Endothelial cell (in vitro differentiated cells): ENCODE measurements at regions not wholly inside any gene's neighbourhood (a gene's known extent, or its start where the extent isn't known, plus 50 kb on each side); places are given as distances from the start of the nearest gene placed in this dataset.

Source experiments
- DNase-seq: peaks from one replicate; pipeline ENCODE4 v3.0.0; 2021; ENCODE audit warnings: low spot score
- H3K27ac Mint-ChIP-seq: one replicate; pipeline ENCODE4 v1.8.0; 2021; ENCODE audit warnings: mixed read lengths, inconsistent platforms; ENCODE audit not compliant: unreplicated experiment
- H3K27me3 Mint-ChIP-seq: one replicate; pipeline ENCODE4 v1.8.0; 2021; ENCODE audit warnings: mild to moderate bottlenecking, moderate library complexity, mixed read lengths, inconsistent platforms; ENCODE audit not compliant: unreplicated experiment
- H3K36me3 Mint-ChIP-seq: one replicate; pipeline ENCODE4 v1.8.0; 2021; ENCODE audit warnings: mild to moderate bottlenecking, low read depth, mixed read lengths, inconsistent platforms; ENCODE audit not compliant: unreplicated experiment
- H3K4me1 Mint-ChIP-seq: one replicate; pipeline ENCODE4 v1.8.0; 2021; ENCODE audit warnings: mild to moderate bottlenecking, mixed read lengths, inconsistent platforms; ENCODE audit not compliant: unreplicated experiment
- H3K4me3 Mint-ChIP-seq: one replicate; pipeline ENCODE4 v1.8.0; 2021; ENCODE audit warnings: mild to moderate bottlenecking, mixed read lengths, inconsistent platforms; ENCODE audit not compliant: unreplicated experiment
- H3K9me3 Mint-ChIP-seq: one replicate; pipeline ENCODE4 v1.8.0; 2021; ENCODE audit warnings: mixed read lengths, inconsistent platforms; ENCODE audit not compliant: unreplicated experiment
- TF ChIP-seq, protein P1 (sequence below): fragments of 200-600 bp; sonication (generic); IDR thresholded peaks from one replicate; pipeline ENCODE4 v1.5.0; 2021; ENCODE audit warnings: antibody characterized with exemption; ENCODE audit not compliant: unreplicated experiment

- H3K4me1 Mint-ChIP-seq: no peaks in the 10 kb centered on the region
- peaks cover 2% of the 10 kb centered on the region for H3K27me3 Mint-ChIP-seq
- no peaks in the 10 kb centered on the region for H3K36me3 Mint-ChIP-seq
- H3K9me3 Mint-ChIP-seq: no peaks in the 10 kb centered on the region
- DNase-seq: no peak
- no peak overlapping the region for H3K4me3 Mint-ChIP-seq
- TF ChIP-seq, protein P1, sequence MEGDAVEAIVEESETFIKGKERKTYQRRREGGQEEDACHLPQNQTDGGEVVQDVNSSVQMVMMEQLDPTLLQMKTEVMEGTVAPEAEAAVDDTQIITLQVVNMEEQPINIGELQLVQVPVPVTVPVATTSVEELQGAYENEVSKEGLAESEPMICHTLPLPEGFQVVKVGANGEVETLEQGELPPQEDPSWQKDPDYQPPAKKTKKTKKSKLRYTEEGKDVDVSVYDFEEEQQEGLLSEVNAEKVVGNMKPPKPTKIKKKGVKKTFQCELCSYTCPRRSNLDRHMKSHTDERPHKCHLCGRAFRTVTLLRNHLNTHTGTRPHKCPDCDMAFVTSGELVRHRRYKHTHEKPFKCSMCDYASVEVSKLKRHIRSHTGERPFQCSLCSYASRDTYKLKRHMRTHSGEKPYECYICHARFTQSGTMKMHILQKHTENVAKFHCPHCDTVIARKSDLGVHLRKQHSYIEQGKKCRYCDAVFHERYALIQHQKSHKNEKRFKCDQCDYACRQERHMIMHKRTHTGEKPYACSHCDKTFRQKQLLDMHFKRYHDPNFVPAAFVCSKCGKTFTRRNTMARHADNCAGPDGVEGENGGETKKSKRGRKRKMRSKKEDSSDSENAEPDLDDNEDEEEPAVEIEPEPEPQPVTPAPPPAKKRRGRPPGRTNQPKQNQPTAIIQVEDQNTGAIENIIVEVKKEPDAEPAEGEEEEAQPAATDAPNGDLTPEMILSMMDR: no peak
- H3K27ac Mint-ChIP-seq: no peak overlapping the region
These were observed 160.2 kb upstream of the GPR12 start for GRCh38 chr13:26920614-26921355.

DNA sequence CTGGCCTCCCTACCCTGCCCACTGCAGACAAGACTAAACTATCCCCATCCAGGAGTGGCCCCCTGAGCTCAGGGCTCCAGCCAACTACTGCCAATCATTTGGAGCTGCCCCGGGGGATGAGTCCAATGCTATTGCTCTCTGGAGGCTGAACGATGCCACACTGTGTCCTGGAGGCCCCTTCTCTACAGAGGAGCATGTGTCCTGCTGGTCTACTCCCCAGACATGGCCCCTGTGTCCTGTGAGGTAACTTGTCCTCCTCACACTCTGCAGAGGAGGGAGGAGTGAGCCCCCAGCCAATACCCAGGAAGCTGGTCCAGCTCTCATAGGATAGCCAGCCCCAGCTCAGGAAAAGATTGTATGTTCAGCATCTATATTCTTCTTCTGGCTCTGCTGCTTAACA, 159.1 kb upstream of the GPR12 start:
- H3K36me3 Mint-ChIP-seq: no peaks in the 10 kb centered on the region
- H3K9me3 Mint-ChIP-seq: no peaks in the 10 kb centered on the region
- H3K27ac Mint-ChIP-seq: no peak overlapping the region
- no peaks in the 10 kb centered on the region for H3K4me1 Mint-ChIP-seq
- no peak for DNase-seq
- no peak overlapping the region for H3K4me3 Mint-ChIP-seq
- TF ChIP-seq, protein P1: no peak
- peaks cover 2% of the 10 kb centered on the region for H3K27me3 Mint-ChIP-seq

GRCh38 chr13:26919311-26919710, 158.7 kb upstream of the GPR12 start:
- no peak overlapping the region for H3K27ac Mint-ChIP-seq
- DNase-seq: no peak
- no peak overlapping the region for H3K4me3 Mint-ChIP-seq
- H3K4me1 Mint-ChIP-seq: no peaks in the 10 kb centered on the region
- no peaks in the 10 kb centered on the region for H3K9me3 Mint-ChIP-seq
- no peaks in the 10 kb centered on the region for H3K36me3 Mint-ChIP-seq
- TF ChIP-seq, protein P1: no peak
- no peaks in the 10 kb centered on the region for H3K27me3 Mint-ChIP-seq

GRCh38 chr13:26914624-26915023, 154.0 kb upstream of the GPR12 start:
- Mint-ChIP-seq H3K27ac (no peak overlapping the region), H3K4me3 (no peak overlapping the region), H3K36me3 (no peaks in the 10 kb centered on the region)

GRCh38 chr13:26914148-26914547, 153.6 kb upstream of the GPR12 start:
- TF ChIP-seq, protein P1: no peak
- no peaks in the 10 kb centered on the region for H3K9me3 Mint-ChIP-seq
- no peaks in the 10 kb centered on the region for H3K4me1 Mint-ChIP-seq
- no peak overlapping the region for H3K27ac Mint-ChIP-seq
- H3K36me3 Mint-ChIP-seq: no peaks in the 10 kb centered on the region
- no peak for DNase-seq
- no peaks in the 10 kb centered on the region for H3K27me3 Mint-ChIP-seq
- no peak overlapping the region for H3K4me3 Mint-ChIP-seq

More at GRCh38 chr13:26914624-26915023, 154.0 kb upstream of the GPR12 start:
- no peak for DNase-seq
- Mint-ChIP-seq H3K27me3 (no peaks in the 10 kb centered on the region), H3K9me3 (no peaks in the 10 kb centered on the region), H3K4me1 (no peaks in the 10 kb centered on the region)
- TF ChIP-seq, protein P1: no peak
